Colonic mucosa (tissue), 4 donors: ENCODE measurements at regions not wholly inside any gene's neighbourhood (a gene's known extent, or its start where the extent isn't known, plus 50 kb on each side); places are given as distances from the start of the nearest gene placed in this dataset.

Source experiments
- DNase-seq: peaks from one replicate; pipeline ENCODE4 v3.0.0-alpha.2; 2020
- H3K27ac ChIP-seq: fragments of 200-600 bp; one replicate; pipeline ENCODE4 v1.8.0; 2021
- H3K27me3 ChIP-seq: fragments of 200-600 bp; one replicate; pipeline ENCODE4 v1.8.0; 2021
- H3K36me3 ChIP-seq: fragments of 200-600 bp; one replicate; pipeline ENCODE4 v1.8.0; 2021
- H3K4me1 ChIP-seq: fragments of 200-600 bp; one replicate; pipeline ENCODE4 v1.8.0; 2021; ENCODE audit warnings: mild to moderate bottlenecking
- H3K4me3 ChIP-seq: fragments of 200-600 bp; one replicate; pipeline ENCODE4 v1.8.0; 2021
- H3K9ac ChIP-seq, 2 donors: one replicate each; pipeline ENCODE4 v1.7.0; 2013; ENCODE audit warnings: control low read depth in 2 of 2, low read depth in 2 of 2, low read length in 2 of 2
- H3K9me3 ChIP-seq: fragments of 200-600 bp; one replicate; pipeline ENCODE4 v1.8.0; 2021
- CTCF ChIP-seq: fragments of 200-600 bp; IDR thresholded peaks from one replicate; pipeline ENCODE4 v1.8.0; 2022; ENCODE audit warnings: antibody characterized with exemption, mild to moderate bottlenecking
- intact Hi-C: fragments of 100-400 bp; cut with DNase I; formaldehyde crosslinking; loops from one replicate; pipeline ENCODE4 v1.14.1; 2022
- donor health status: healthy.
- donor health status: DM: no; HTN: no; CAD: no.
- donor health status: DM: no; HTN: no; CAD: no.

GRCh38 chr2:239816576-239817467, 208.3 kb downstream of the NDUFA10 start:
- no peaks in the 10 kb centered on the region for H3K27me3 ChIP-seq
- no peak overlapping the region for H3K4me3 ChIP-seq
- H3K9me3 ChIP-seq: no peaks in the 10 kb centered on the region
- H3K36me3 ChIP-seq: no peaks in the 10 kb centered on the region
- no peak overlapping the region for H3K9ac ChIP-seq
- no peak for DNase-seq
- intact Hi-C loops: no loop called here
- no peaks in the 10 kb centered on the region for H3K4me1 ChIP-seq
- no peak for TF ChIP-seq CTCF
- no peak overlapping the region for H3K27ac ChIP-seq

GRCh38 chr2:239815671-239816070, 209.5 kb downstream of the NDUFA10 start:
- Histone ChIP-seq H3K36me3 (no peaks in the 10 kb centered on the region), H3K4me3 (no peak overlapping the region), H3K9ac (no peak overlapping the region), H3K27ac (no peak overlapping the region), H3K9me3 (no peaks in the 10 kb centered on the region), H3K4me1 (no peaks in the 10 kb centered on the region), H3K27me3 (no peaks in the 10 kb centered on the region)
- intact Hi-C loops: no loop called here
- DNase-seq: no peak
- TF ChIP-seq CTCF: no peak

GRCh38 chr2:239814861-239815601, 210.1 kb downstream of the NDUFA10 start:
- Histone ChIP-seq H3K36me3 (no peaks in the 10 kb centered on the region), H3K9ac (no peak overlapping the region), H3K27me3 (no peaks in the 10 kb centered on the region), H3K4me3 (no peak overlapping the region), H3K4me1 (no peaks in the 10 kb centered on the region), H3K9me3 (no peaks in the 10 kb centered on the region), H3K27ac (no peak overlapping the region)
- DNase-seq: no peak
- intact Hi-C loops: no loop called here
- TF ChIP-seq CTCF: no peak

- no peak overlapping the region for H3K9ac ChIP-seq
- no peaks in the 10 kb centered on the region for H3K4me1 ChIP-seq
- no peaks in the 10 kb centered on the region for H3K9me3 ChIP-seq
- H3K27ac ChIP-seq: peak overlapping the region; percentile 20
- no peaks in the 10 kb centered on the region for H3K27me3 ChIP-seq
- intact Hi-C loops: no loop called here
- no peak overlapping the region for H3K4me3 ChIP-seq
- H3K36me3 ChIP-seq: no peaks in the 10 kb centered on the region
- TF ChIP-seq CTCF: no peak
- no peak for DNase-seq
Observed at GRCh38 chr2:239814116-239814860, 210.9 kb downstream of the NDUFA10 start.
